HK-2 (cell line): ENCODE measurements at regions not wholly inside any gene's neighbourhood (a gene's known extent, or its start where the extent isn't known, plus 50 kb on each side); places are given as distances from the start of the nearest gene placed in this dataset.

Experiments used
- DNase-seq: peaks from one replicate; pipeline ENCODE4 v3.0.0-alpha.2; 2018; ENCODE audit not compliant: unreplicated experiment

GRCh38 chr6:19454001-19454720 lies 383.0 kb upstream of the ID4 start:
- no peak for DNase-seq

- no peak for DNase-seq
Observed at GRCh38 chr6:19454721-19455392, 382.3 kb upstream of the ID4 start.

- no peak for DNase-seq
Observed at GRCh38 chr6:19463250-19463649, 373.9 kb upstream of the ID4 start.

- DNase-seq, result no peak
Observed at GRCh38 chr6:19463925-19464324, 373.2 kb upstream of the ID4 start.

- DNase-seq, result peak; percentile 74
Observed at GRCh38 chr6:19465256-19465655, 371.9 kb upstream of the ID4 start.

- no peak for DNase-seq
Observed at GRCh38 chr6:19465760-19466159, 371.4 kb upstream of the ID4 start.

- no peak for DNase-seq
Observed at GRCh38 chr6:19470333-19470732, 366.8 kb upstream of the ID4 start.

GRCh38 chr6:19472153-19472552 lies 365.0 kb upstream of the ID4 start:
- DNase-seq, result peak; percentile 71

GRCh38 chr6:19472850-19473249 lies 364.3 kb upstream of the ID4 start:
- DNase-seq, result no peak

GRCh38 chr6:19477563-19477962 lies 359.6 kb upstream of the ID4 start:
- DNase-seq, result no peak

- no peak for DNase-seq
Observed at GRCh38 chr6:19478273-19478672, 358.9 kb upstream of the ID4 start.

- DNase-seq, result no peak
Observed at GRCh38 chr6:19478992-19479391, 358.2 kb upstream of the ID4 start.

- DNase-seq, result no peak
Observed at GRCh38 chr6:19479551-19479950, 357.6 kb upstream of the ID4 start.

- DNase-seq, result no peak
Observed at GRCh38 chr6:19492636-19493405, 344.3 kb upstream of the ID4 start.

GRCh38 chr6:19501737-19502245 lies 335.4 kb upstream of the ID4 start:
- no peak for DNase-seq

- DNase-seq, result no peak
Observed at GRCh38 chr6:19502301-19502700, 334.9 kb upstream of the ID4 start.

- DNase-seq, result no peak
Observed at GRCh38 chr6:19515939-19516338, 321.2 kb upstream of the ID4 start.

GRCh38 chr6:19519941-19520340 lies 317.2 kb upstream of the ID4 start:
- no peak for DNase-seq

GRCh38 chr6:19524366-19525186 lies 312.6 kb upstream of the ID4 start:
- no peak for DNase-seq

- no peak for DNase-seq
Observed at GRCh38 chr6:19525673-19526072, 311.5 kb upstream of the ID4 start.

- DNase-seq, result no peak
Observed at GRCh38 chr6:19530188-19530587, 307.0 kb upstream of the ID4 start.

GRCh38 chr6:19535351-19535750 lies 301.8 kb upstream of the ID4 start:
- DNase-seq, result no peak
